Kidney (tissue), 13 donors: ENCODE measurements at regions not wholly inside any gene's neighbourhood (a gene's known extent, or its start where the extent isn't known, plus 50 kb on each side); places are given as distances from the start of the nearest gene placed in this dataset.

ENCODE experiments used
- DNase-seq, 5 donors: peaks; one replicate each; pipeline ENCODE4 v3.0.0-alpha.2; 2013 to 2020
- FAIRE-seq: peaks from 2 replicates; lab custom pipeline; 2012; peaks lifted over from hg19 to GRCh38; lab: Jason Lieb, UNC
- H3K27ac ChIP-seq, 2 donors: one replicate each; pipeline ENCODE4 v1.7.0; 2013; ENCODE audit warnings: low read depth in 2 of 2, low read length in 2 of 2, inconsistent platforms in 1 of 2
- H3K27me3 ChIP-seq: one replicate; pipeline ENCODE4 v1.7.1; 2013; ENCODE audit warnings: low read length, inconsistent platforms; ENCODE audit not compliant: control insufficient read depth, insufficient read depth
- H3K36me3 ChIP-seq, 3 donors: one replicate each; pipeline versions ENCODE4 v1.7.0 to v1.7.1; 2013; ENCODE audit warnings: low read length in 3 of 3, control low read depth in 1 of 3, inconsistent platforms in 1 of 3; ENCODE audit not compliant: insufficient read depth in 3 of 3, control insufficient read depth in 2 of 3
- H3K4me1 ChIP-seq, 3 donors: one replicate each; pipeline versions ENCODE4 v1.7.0 to v1.7.1; 2013; ENCODE audit warnings: low read length in 3 of 3, inconsistent platforms in 1 of 3, low read depth in 1 of 3; ENCODE audit not compliant: control insufficient read depth in 2 of 3, insufficient read depth in 2 of 3
- H3K4me3 ChIP-seq, 3 donors: one replicate each; pipeline versions ENCODE4 v1.7.0 to v1.8.1; 2013; ENCODE audit warnings: low read length in 3 of 3, control low read depth in 1 of 3, inconsistent platforms in 1 of 3
- H3K9ac ChIP-seq, 3 donors: one replicate each; pipeline versions ENCODE4 v1.7.0 to v1.7.1; 2013; ENCODE audit warnings: low read length in 3 of 3, control low read depth in 1 of 3, inconsistent platforms in 1 of 3
- H3K9me3 ChIP-seq, 3 donors: one replicate each; pipeline versions ENCODE4 v1.7.0 to v1.7.1; 2013; ENCODE audit warnings: low read length in 3 of 3, control low read depth in 1 of 3, inconsistent platforms in 1 of 3; ENCODE audit not compliant: control insufficient read depth in 2 of 3, insufficient read depth in 1 of 3
- intact Hi-C: fragments of 100-400 bp; cut with DNase I; formaldehyde crosslinking; loops from one replicate; pipeline ENCODE4 v1.11.1; 2022
- TF ChIP-seq, protein P1 (sequence below): IDR thresholded peaks from 3 replicates; pipeline ENCODE4 v1.5.1; 2012; ENCODE audit warnings: mild to moderate bottlenecking, moderate library complexity, borderline replicate concordance; ENCODE audit not compliant: insufficient read depth; ENCODE audit errors: extremely low read depth
- donor health status: control.
- donor health status: control.
- donor health status: control.
- donor health status: control.
- donor health status: control.
- donor health status: DM: yes; HTN: yes; CAD: no.
- donor health status: Normal renal cell carcinoma (clear cell type).

GRCh38 chr5:1952021-1952420 lies 69.3 kb upstream of the IRX4 start:
- intact Hi-C loops: no loop called here
- H3K27me3 ChIP-seq: peaks cover 5% of the 10 kb centered on the region
- TF ChIP-seq, protein P1, sequence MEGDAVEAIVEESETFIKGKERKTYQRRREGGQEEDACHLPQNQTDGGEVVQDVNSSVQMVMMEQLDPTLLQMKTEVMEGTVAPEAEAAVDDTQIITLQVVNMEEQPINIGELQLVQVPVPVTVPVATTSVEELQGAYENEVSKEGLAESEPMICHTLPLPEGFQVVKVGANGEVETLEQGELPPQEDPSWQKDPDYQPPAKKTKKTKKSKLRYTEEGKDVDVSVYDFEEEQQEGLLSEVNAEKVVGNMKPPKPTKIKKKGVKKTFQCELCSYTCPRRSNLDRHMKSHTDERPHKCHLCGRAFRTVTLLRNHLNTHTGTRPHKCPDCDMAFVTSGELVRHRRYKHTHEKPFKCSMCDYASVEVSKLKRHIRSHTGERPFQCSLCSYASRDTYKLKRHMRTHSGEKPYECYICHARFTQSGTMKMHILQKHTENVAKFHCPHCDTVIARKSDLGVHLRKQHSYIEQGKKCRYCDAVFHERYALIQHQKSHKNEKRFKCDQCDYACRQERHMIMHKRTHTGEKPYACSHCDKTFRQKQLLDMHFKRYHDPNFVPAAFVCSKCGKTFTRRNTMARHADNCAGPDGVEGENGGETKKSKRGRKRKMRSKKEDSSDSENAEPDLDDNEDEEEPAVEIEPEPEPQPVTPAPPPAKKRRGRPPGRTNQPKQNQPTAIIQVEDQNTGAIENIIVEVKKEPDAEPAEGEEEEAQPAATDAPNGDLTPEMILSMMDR: no peak

DNA sequence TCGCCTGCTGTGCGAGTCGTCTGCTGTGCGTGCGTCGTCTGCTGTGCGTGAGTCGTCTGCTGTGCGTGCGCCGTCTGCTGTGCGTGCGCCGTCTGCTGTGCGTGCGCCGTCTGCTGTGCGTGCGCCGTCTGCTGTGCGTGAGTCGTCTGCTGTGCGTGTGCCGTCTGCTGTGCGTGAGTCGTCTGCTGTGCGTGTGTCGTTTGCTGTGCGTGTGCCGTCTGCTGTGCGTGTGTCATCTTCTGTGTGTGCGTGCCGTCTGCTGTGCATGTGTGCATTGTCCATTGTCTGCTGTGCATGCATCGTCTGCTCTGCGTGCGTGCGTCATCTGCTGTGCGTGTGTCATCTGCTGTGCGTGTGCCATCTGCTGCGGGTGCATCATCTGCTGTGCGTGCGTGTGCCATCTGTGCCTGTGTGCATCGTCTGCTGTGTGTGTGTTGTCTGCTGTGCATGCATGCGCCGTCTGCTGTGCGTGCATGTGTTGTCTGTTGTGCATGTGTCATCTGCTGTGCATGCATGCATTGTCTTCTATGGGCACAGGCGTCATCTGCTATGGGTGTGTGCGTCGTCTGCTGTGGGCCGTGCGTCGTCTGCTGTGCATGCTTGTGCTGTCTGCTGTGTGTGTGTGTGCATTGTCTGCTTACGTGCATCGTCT lies 68.6 kb upstream of the IRX4 start:
- DNase-seq (no peak), FAIRE-seq (no peak)
- TF ChIP-seq, protein P1: no peak
- no peak overlapping the region for H3K4me3 ChIP-seq
- H3K4me1 ChIP-seq: no peaks in the 10 kb centered on the region
- no peak overlapping the region for H3K9ac ChIP-seq
- H3K36me3 ChIP-seq: no peaks in the 10 kb centered on the region
- no peaks in the 10 kb centered on the region for H3K9me3 ChIP-seq
- H3K27me3 ChIP-seq: peaks cover 5% of the 10 kb centered on the region
- intact Hi-C loops: no loop called here
- no peak overlapping the region for H3K27ac ChIP-seq

More at GRCh38 chr5:1952021-1952420, 69.3 kb upstream of the IRX4 start:
- H3K9me3 ChIP-seq: no peaks in the 10 kb centered on the region
- no peak overlapping the region for H3K27ac ChIP-seq
- H3K36me3 ChIP-seq: no peaks in the 10 kb centered on the region
- no peak overlapping the region for H3K4me3 ChIP-seq
- DNase-seq (no peak), FAIRE-seq (no peak)
- no peak overlapping the region for H3K9ac ChIP-seq
- no peaks in the 10 kb centered on the region for H3K4me1 ChIP-seq

DNA sequence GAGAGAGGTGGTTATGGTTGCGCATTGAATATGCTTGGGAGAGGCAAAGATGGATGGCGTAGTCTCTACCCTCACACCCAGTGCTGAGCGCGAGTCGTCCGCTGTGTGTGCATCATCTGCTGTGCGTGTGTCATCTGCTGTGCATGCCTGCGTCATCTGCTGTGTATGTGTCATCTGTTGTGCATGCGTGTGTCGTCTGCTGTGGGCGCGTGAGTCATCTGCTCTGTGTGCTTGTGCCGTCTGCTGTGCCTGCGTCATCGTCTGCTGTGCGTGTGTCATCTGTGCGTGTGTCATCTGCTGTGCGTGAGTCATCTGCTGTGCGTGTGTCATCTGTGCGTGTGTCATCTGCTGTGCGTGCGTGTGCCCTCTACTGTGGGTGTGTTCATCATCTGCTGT lies 68.0 kb upstream of the IRX4 start:
- Histone ChIP-seq H3K9ac (no peak overlapping the region), H3K27ac (no peak overlapping the region), H3K36me3 (no peaks in the 10 kb centered on the region), H3K4me1 (no peaks in the 10 kb centered on the region), H3K27me3 (peaks cover 5% of the 10 kb centered on the region), H3K4me3 (no peak overlapping the region), H3K9me3 (no peaks in the 10 kb centered on the region)
- FAIRE-seq: no peak
- TF ChIP-seq, protein P1: no peak
- intact Hi-C loops: no loop called here
- no peak for DNase-seq
